GM12891 (cell line): ENCODE measurements at regions not wholly inside any gene's neighbourhood (a gene's known extent, or its start where the extent isn't known, plus 50 kb on each side); places are given as distances from the start of the nearest gene placed in this dataset.

Experiments used
- POLR2A ChIP-seq: IDR thresholded peaks from 2 replicates; pipeline ENCODE4 v1.6.1; 2011; ENCODE audit warnings: low read depth, low read length, control low read depth
- POLR2AphosphoS5 ChIP-seq: IDR thresholded peaks from 2 replicates; pipeline ENCODE4 v1.6.1; 2011; ENCODE audit warnings: low read depth, low read length, control low read depth
- TAF1 ChIP-seq: IDR thresholded peaks from 2 replicates; pipeline ENCODE4 v1.6.1; 2011; ENCODE audit warnings: low read depth, low read length, control low read depth

GRCh38 chr20:19079536-19080299, 132.7 kb upstream of the SLC24A3 start:
- TF ChIP-seq POLR2A (no peak), POLR2AphosphoS5 (no peak), TAF1 (no peak)
